HepG2 (cell line): ENCODE measurements at regions not wholly inside any gene's neighbourhood (a gene's known extent, or its start where the extent isn't known, plus 50 kb on each side); places are given as distances from the start of the nearest gene placed in this dataset.

Source experiments
- ATAC-seq: fragments of 200-7000 bp; cut with Tn5 transposase; 3 replicates; pipeline ENCODE4 v1.9.1; 2020; ENCODE audit warnings: mild to moderate bottlenecking, moderate library complexity
- BruUV-seq: library from RNA; stranded (reverse); fragments of 400-500 nt; replicated peaks from 2 replicates; lab custom pipeline; 2021; lab: Mats Ljungman, UMichigan
- CTCF ChIA-PET: fragments of 300-600 bp; formaldehyde crosslinking; extraction: SDS; loops from one replicate; lab custom pipeline; 2021; ENCODE audit warnings: low total read pairs, inconsistent platforms, low intra/inter-chr PET ratio; lab: Yijun Ruan, JAX
- POLR2A ChIA-PET: fragments of 350-600 bp; sonication (Branson Sonifier 250); formaldehyde crosslinking; loops from one replicate; lab custom pipeline; 2020; ENCODE audit warnings: antibody characterized with exemption, inconsistent platforms; lab: Yijun Ruan, JAX
- DNase-seq: peaks from one replicate; pipeline ENCODE4 v3.0.0-alpha.2; 2015; ENCODE audit warnings: low spot score
- FAIRE-seq: peaks from 3 replicates; lab custom pipeline; 2011; peaks lifted over from hg19 to GRCh38; lab: Jason Lieb, UNC
- H2AFZ ChIP-seq: one replicate; pipeline ENCODE4 v1.6.1; 2011; ENCODE audit warnings: low read length, inconsistent platforms
- H3K27ac ChIP-seq: fragments of 300-600 bp; 3 replicates; pipeline ENCODE4 v1.8.0; 2011; ENCODE audit warnings: mixed run types, mild to moderate bottlenecking, mixed read lengths, low read length, inconsistent platforms; ENCODE audit not compliant: insufficient read depth; ENCODE audit errors: extremely low read length
- H3K27me3 ChIP-seq, 2 experiments: fragments of 200-600 bp in 1 of 2; 2 replicates in 1 of 2; 3 replicates in 1 of 2; pipeline versions ENCODE4 v1.6.0 to v1.8.0; 2011; ENCODE audit warnings: low read length in 2 of 2, mild to moderate bottlenecking in 2 of 2, moderate library complexity in 2 of 2, inconsistent platforms in 1 of 2; ENCODE audit not compliant: insufficient read depth in 2 of 2, control insufficient read depth in 1 of 2
- H3K36me3 ChIP-seq, 2 experiments: fragments of 200-600 bp in 1 of 2; replicated peaks in 1 of 2; 2 replicates in 1 of 2; 3 replicates in 1 of 2; pipeline versions ENCODE4 v1.5.1 to v1.8.0; 2011; ENCODE audit warnings: low read length in 2 of 2, inconsistent platforms in 1 of 2; ENCODE audit not compliant: insufficient read depth in 2 of 2, control insufficient read depth in 1 of 2
- H3K4me1 ChIP-seq: 2 replicates; pipeline ENCODE4 v1.5.1; 2012; ENCODE audit warnings: low read length, inconsistent platforms; ENCODE audit not compliant: insufficient read depth
- H3K4me2 ChIP-seq: 2 replicates; pipeline ENCODE4 v1.6.0; 2011; ENCODE audit warnings: low read depth, low read length, inconsistent platforms
- H3K4me3 ChIP-seq, 3 experiments: fragments of 200-600 bp in 1 of 3; sonication (generic), shearing (Covaris generic) in 1 of 3; replicated peaks in 1 of 3; 2 replicates each; pipeline ENCODE4 v1.5.1; 2011 to 2016; ENCODE audit warnings: low read length in 3 of 3, inconsistent platforms in 2 of 3, low read depth in 2 of 3, mild to moderate bottlenecking in 2 of 3, control low read depth in 1 of 3, mixed read lengths in 1 of 3; ENCODE audit not compliant: insufficient read depth in 1 of 3
- H3K79me2 ChIP-seq: one replicate; pipeline ENCODE4 v1.6.1; 2011; ENCODE audit warnings: low read length, inconsistent platforms; ENCODE audit not compliant: insufficient read depth
- H3K9ac ChIP-seq: 2 replicates; pipeline ENCODE4 v1.6.0; 2011; ENCODE audit warnings: mild to moderate bottlenecking, low read depth, low read length, inconsistent platforms; ENCODE audit not compliant: insufficient read depth
- H3K9me3 ChIP-seq: 2 replicates; pipeline ENCODE4 v1.5.1; 2012; ENCODE audit warnings: mild to moderate bottlenecking, low read length
- H4K20me1 ChIP-seq: 2 replicates; pipeline ENCODE4 v1.6.0; 2011; ENCODE audit warnings: inconsistent platforms, mild to moderate bottlenecking, low read length, moderate library complexity; ENCODE audit not compliant: insufficient read depth
- CENPT ChIP-seq: sonication (generic); formaldehyde crosslinking; IDR thresholded peaks from 2 replicates; pipeline ENCODE4 v1.8.0; 2022; ENCODE audit warnings: low read depth, mild to moderate bottlenecking, moderate library complexity, missing genetic modification reagents
- CHD2 ChIP-seq: IDR thresholded peaks from 2 replicates; pipeline ENCODE4 v1.6.1; 2011; ENCODE audit warnings: low read depth, low read length, improper control_type of control experiment
- FLYWCH1 ChIP-seq: sonication (generic); formaldehyde crosslinking; IDR thresholded peaks from 2 replicates; pipeline ENCODE4 v1.8.1; 2023; ENCODE audit warnings: mild to moderate bottlenecking, missing genetic modification reagents
- FOXC1 ChIP-seq: sonication (generic); formaldehyde crosslinking; IDR thresholded peaks from 2 replicates; pipeline ENCODE4 v1.8.0; 2022; ENCODE audit warnings: mild to moderate bottlenecking, missing genetic modification reagents, borderline replicate concordance
- IRF9 ChIP-seq: sonication (generic); formaldehyde crosslinking; IDR thresholded peaks from 2 replicates; pipeline ENCODE4 v1.8.0; 2022; ENCODE audit warnings: missing genetic modification reagents, mild to moderate bottlenecking, borderline replicate concordance
- MAFF ChIP-seq: IDR thresholded peaks from 2 replicates; pipeline ENCODE4 v1.6.1; 2011; ENCODE audit warnings: low read depth, low read length, improper control_type of control experiment
- RNF2 ChIP-seq: fragments of 450-650 bp; conservative IDR thresholded peaks from 2 replicates; pipeline ENCODE4 v1.6.1; 2016; ENCODE audit warnings: low read depth
- RORA ChIP-seq: sonication (generic); formaldehyde crosslinking; IDR thresholded peaks from 2 replicates; pipeline ENCODE4 v1.5.0; 2020; ENCODE audit warnings: mild to moderate bottlenecking, missing genetic modification reagents, moderate library complexity
- SNAPC4 ChIP-seq: sonication (generic); formaldehyde crosslinking; IDR thresholded peaks from 2 replicates; pipeline ENCODE4 v1.4.0; 2020; ENCODE audit warnings: mild to moderate bottlenecking, missing genetic modification reagents
- SRSF1 ChIP-seq: fragments of 200-400 bp; formaldehyde crosslinking; optimal IDR thresholded peaks from 2 replicates; pipeline ENCODE3; 2017; ENCODE audit warnings: mild to moderate bottlenecking, low read depth, low read length, moderate library complexity
- SRSF9 ChIP-seq: fragments of 200-400 bp; formaldehyde crosslinking; IDR thresholded peaks from 2 replicates; pipeline ENCODE4 v1.6.1; 2018; ENCODE audit warnings: borderline replicate concordance, mild to moderate bottlenecking, low read depth, low read length; ENCODE audit not compliant: insufficient read depth, poor library complexity, severe bottlenecking
- YY1 ChIP-seq: IDR thresholded peaks from 2 replicates; pipeline ENCODE4 v1.6.1; 2011; ENCODE audit warnings: low read length, low read depth, moderate library complexity, mild to moderate bottlenecking; ENCODE audit not compliant: insufficient read depth, insufficient replicate concordance
- ZNF431 ChIP-seq: sonication (generic); formaldehyde crosslinking; IDR thresholded peaks from 2 replicates; pipeline ENCODE4 v1.9.0; 2022; ENCODE audit warnings: missing genetic modification reagents, low read depth, mild to moderate bottlenecking, borderline replicate concordance
- ZNF44 ChIP-seq: sonication (generic); formaldehyde crosslinking; IDR thresholded peaks from 2 replicates; pipeline ENCODE4 v1.5.1; 2020; ENCODE audit warnings: mild to moderate bottlenecking, missing genetic modification reagents
- ZNF597 ChIP-seq: sonication (generic); formaldehyde crosslinking; IDR thresholded peaks from 2 replicates; pipeline ENCODE4 v1.5.0; 2020; ENCODE audit warnings: missing genetic modification reagents
- WGBS: methylation state at CpG from one replicate; pipeline ENCODE4 v1.1.6; 2017; ENCODE audit warnings: low lambda C conversion rate; 5-methylcytosine and 5-hydroxymethylcytosine counted together
- in situ Hi-C: cut with HindIII; loops from 2 replicates; pipeline ENCODE4 v1.10.0; 2017; ENCODE audit warnings: low pct_unique_long_range_greater_than_20kb; ENCODE audit not compliant: extremely low pct_ligation_motif_present
- intact Hi-C: fragments of 100-400 bp; cut with micrococcal nuclease; formaldehyde crosslinking; loops from one replicate; pipeline ENCODE4 v1.10.0; 2022; ENCODE audit not compliant: unreplicated experiment

GRCh38 chr15:29172742-29173725 is 96.6 kb downstream of the NSMCE3 start (continued):
- no peak for TF ChIP-seq RORA (CRISPR knock-in tag)
- no peak for TF ChIP-seq FLYWCH1 (CRISPR knock-in tag)
- TF ChIP-seq FOXC1, result no peak
- TF ChIP-seq MAFF, result no peak

GRCh38 chr15:29170521-29170920 is 99.1 kb downstream of the NSMCE3 start:
- Histone ChIP-seq H3K27me3 (peaks cover 0 to 15% of the 10 kb centered on the region in 2 experiments; a peak in 1 of 5 replicates), H3K4me1 (no peaks in the 10 kb centered on the region), H4K20me1 (no peaks in the 10 kb centered on the region), H3K4me2 (no peak overlapping the region), H3K79me2 (no peaks in the 10 kb centered on the region), H3K4me3 (no peak overlapping the region), H3K36me3 (no peaks in the 10 kb centered on the region), H3K9me3 (no peaks in the 10 kb centered on the region), H3K9ac (no peak overlapping the region), H2AFZ (no peak overlapping the region), H3K27ac (no peak overlapping the region)
- FAIRE-seq (no peak), ATAC-seq (peak; percentile 33; the same call in 1 of the 3 replicates), DNase-seq (no peak)
- POLR2A ChIA-PET, result no interaction called here
- in situ Hi-C loops (no loop called here), intact Hi-C loops (no loop called here)
- BruUV-seq, result no TSS peak
- CTCF ChIA-PET, result no interaction called here
- 13% methylated on average over 3 of the region's 3 CpGs for WGBS
- no peak for TF ChIP-seq ZNF431 (CRISPR knock-in tag)
- no peak for TF ChIP-seq SNAPC4 (CRISPR knock-in tag)
- TF ChIP-seq CENPT (CRISPR knock-in tag), result no peak
- TF ChIP-seq SRSF1, result no peak
- no peak for TF ChIP-seq CHD2
- TF ChIP-seq RNF2, result no peak
- no peak for TF ChIP-seq IRF9 (CRISPR knock-in tag)
- no peak for TF ChIP-seq ZNF44 (CRISPR knock-in tag)
- no peak for TF ChIP-seq ZNF597
- TF ChIP-seq SRSF9, result no peak
- TF ChIP-seq YY1, result no peak
